ENCODE measurements at regions not wholly inside any gene's neighbourhood (a gene's known extent, or its start where the extent isn't known, plus 50 kb on each side); places are given as distances from the start of the nearest gene placed in this dataset.

GRCh38 chr2:186036862-186037449 lies 298.4 kb downstream of the FSIP2 start:
- TF ChIP-seq CTCF (IDR thresholded peaks at IDR 0.05; ENCODE audit: extremely low read depth, low read depth, low read length), result no peak

GRCh38 chr2:186042207-186043028 lies 303.8 kb downstream of the FSIP2 start:
- Histone ChIP-seq H4K20me1 (ENCODE audit: insufficient read depth, low read length) (no peaks in the 10 kb centered on the region), H3K4me2 (ENCODE audit: insufficient read depth, low read length) (no peak overlapping the region)
- TF ChIP-seq CTCF (IDR thresholded peaks at IDR 0.05; ENCODE audit: extremely low read depth, low read depth, low read length), result no peak

More at GRCh38 chr2:186036862-186037449, 298.4 kb downstream of the FSIP2 start:
- H2AFZ ChIP-seq (ENCODE audit: low read length), result no peak overlapping the region
- no peaks in the 10 kb centered on the region for H3K36me3 ChIP-seq (ENCODE audit: insufficient read depth, low read length)
- no peak overlapping the region for H3K4me2 ChIP-seq (ENCODE audit: insufficient read depth, low read length)
- no peaks in the 10 kb centered on the region for H3K79me2 ChIP-seq (ENCODE audit: insufficient read depth, low read length)
- no peak for DNase-seq (ENCODE audit: insufficient read length, low spot score, missing footprints)
- no peaks in the 10 kb centered on the region for H4K20me1 ChIP-seq (ENCODE audit: insufficient read depth, low read length)
- H3K9me3 ChIP-seq (ENCODE audit: low read depth, low read length), result no peaks in the 10 kb centered on the region
- no peak overlapping the region for H3K4me3 ChIP-seq (ENCODE audit: insufficient read depth, low read length)
- H3K27ac ChIP-seq (ENCODE audit: low read depth, low read length), result no peak overlapping the region
- H3K4me1 ChIP-seq (ENCODE audit: insufficient read depth, low read length), result no peaks in the 10 kb centered on the region
- no peaks in the 10 kb centered on the region for H3K27me3 ChIP-seq (ENCODE audit: insufficient read depth, low read length)

GRCh38 chr2:186044761-186045160 lies 306.2 kb downstream of the FSIP2 start:
- Histone ChIP-seq H3K4me2 (ENCODE audit: insufficient read depth, low read length) (no peak overlapping the region), H3K36me3 (ENCODE audit: insufficient read depth, low read length) (no peaks in the 10 kb centered on the region), H3K27me3 (ENCODE audit: insufficient read depth, low read length) (no peaks in the 10 kb centered on the region), H2AFZ (ENCODE audit: low read length) (no peak overlapping the region), H3K79me2 (ENCODE audit: insufficient read depth, low read length) (no peaks in the 10 kb centered on the region), H3K4me3 (ENCODE audit: insufficient read depth, low read length) (no peak overlapping the region), H3K9me3 (ENCODE audit: low read depth, low read length) (no peaks in the 10 kb centered on the region), H3K27ac (ENCODE audit: low read depth, low read length) (no peak overlapping the region), H4K20me1 (ENCODE audit: insufficient read depth, low read length) (no peaks in the 10 kb centered on the region), H3K4me1 (ENCODE audit: insufficient read depth, low read length) (no peaks in the 10 kb centered on the region)
- no peak for TF ChIP-seq CTCF (IDR thresholded peaks at IDR 0.05; ENCODE audit: extremely low read depth, low read depth, low read length)
- no peak for DNase-seq (ENCODE audit: insufficient read length, low spot score, missing footprints)

More at GRCh38 chr2:186042207-186043028, 303.8 kb downstream of the FSIP2 start:
- H3K27ac ChIP-seq (ENCODE audit: low read depth, low read length), result no peak overlapping the region
- no peaks in the 10 kb centered on the region for H3K79me2 ChIP-seq (ENCODE audit: insufficient read depth, low read length)
- no peaks in the 10 kb centered on the region for H3K9me3 ChIP-seq (ENCODE audit: low read depth, low read length)
- no peaks in the 10 kb centered on the region for H3K4me1 ChIP-seq (ENCODE audit: insufficient read depth, low read length)
- no peaks in the 10 kb centered on the region for H3K36me3 ChIP-seq (ENCODE audit: insufficient read depth, low read length)
- no peak overlapping the region for H3K4me3 ChIP-seq (ENCODE audit: insufficient read depth, low read length)
- no peak for DNase-seq (ENCODE audit: insufficient read length, low spot score, missing footprints)
- no peak overlapping the region for H2AFZ ChIP-seq (ENCODE audit: low read length)
- no peaks in the 10 kb centered on the region for H3K27me3 ChIP-seq (ENCODE audit: insufficient read depth, low read length)

GRCh38 chr2:186052930-186053329 lies 314.3 kb downstream of the FSIP2 start:
- Histone ChIP-seq H3K4me2 (ENCODE audit: insufficient read depth, low read length) (no peak overlapping the region), H2AFZ (ENCODE audit: low read length) (no peak overlapping the region), H3K79me2 (ENCODE audit: insufficient read depth, low read length) (no peaks in the 10 kb centered on the region), H3K9me3 (ENCODE audit: low read depth, low read length) (no peaks in the 10 kb centered on the region), H3K27me3 (ENCODE audit: insufficient read depth, low read length) (no peaks in the 10 kb centered on the region), H3K4me3 (ENCODE audit: insufficient read depth, low read length) (no peak overlapping the region), H3K27ac (ENCODE audit: low read depth, low read length) (no peak overlapping the region), H3K36me3 (ENCODE audit: insufficient read depth, low read length) (no peaks in the 10 kb centered on the region), H3K4me1 (ENCODE audit: insufficient read depth, low read length) (no peaks in the 10 kb centered on the region), H4K20me1 (ENCODE audit: insufficient read depth, low read length) (no peaks in the 10 kb centered on the region)
- no peak for DNase-seq (ENCODE audit: insufficient read length, low spot score, missing footprints)
- no peak for TF ChIP-seq CTCF (IDR thresholded peaks at IDR 0.05; ENCODE audit: extremely low read depth, low read depth, low read length)

Measured in osteoblast (primary cell).